ENCODE measurements at regions not wholly inside any gene's neighbourhood (a gene's known extent, or its start where the extent isn't known, plus 50 kb on each side); places are given as distances from the start of the nearest gene placed in this dataset.
"Not testable (repeated sequence)": the region's sequence is repeated elsewhere in the genome, so short reads cannot be mapped to it uniquely, and the experiment has no call there.

DNA sequence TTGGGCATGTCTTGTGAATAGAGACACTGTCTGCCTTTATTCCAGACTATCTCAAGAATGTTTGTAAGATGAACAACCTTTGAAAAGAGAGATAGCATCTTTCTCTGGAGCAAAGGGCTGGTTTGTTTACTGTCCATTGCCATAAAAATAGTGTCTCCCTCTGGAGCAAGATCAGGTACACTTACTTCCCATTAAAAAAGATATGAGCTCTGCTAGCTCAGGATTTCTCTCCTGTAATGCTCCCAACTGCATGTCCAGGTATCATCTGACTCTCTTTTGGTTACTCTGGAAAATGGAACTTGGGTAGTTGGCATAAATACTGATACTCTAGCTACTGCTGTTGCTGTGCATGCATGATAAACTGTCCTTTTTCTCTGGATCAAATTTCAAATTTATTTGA is 381.1 kb downstream of the TFEC start:
- no peak for DNase-seq (ENCODE audit: low read depth, low spot score)

DNA sequence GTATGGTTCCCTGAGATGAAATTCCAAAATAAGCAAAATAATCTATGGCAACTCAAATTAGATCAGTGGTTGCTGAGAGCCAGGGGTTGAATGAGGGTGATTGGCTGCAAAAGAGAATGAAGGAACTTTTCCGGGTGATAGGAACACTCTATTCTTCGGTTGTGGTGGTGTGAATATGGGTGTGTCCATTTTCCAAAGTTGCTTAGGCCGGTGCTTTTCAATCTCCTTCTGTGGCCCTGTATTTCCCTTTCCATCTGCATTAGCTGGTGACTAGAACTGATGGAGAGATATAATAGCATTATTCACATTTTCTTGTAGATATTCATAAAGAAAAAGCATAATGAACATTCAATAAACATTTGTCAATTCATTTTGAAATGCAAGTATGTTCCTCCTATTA is 382.9 kb downstream of the TFEC start:
- DNase-seq (ENCODE audit: low read depth, low spot score): no peak

DNA sequence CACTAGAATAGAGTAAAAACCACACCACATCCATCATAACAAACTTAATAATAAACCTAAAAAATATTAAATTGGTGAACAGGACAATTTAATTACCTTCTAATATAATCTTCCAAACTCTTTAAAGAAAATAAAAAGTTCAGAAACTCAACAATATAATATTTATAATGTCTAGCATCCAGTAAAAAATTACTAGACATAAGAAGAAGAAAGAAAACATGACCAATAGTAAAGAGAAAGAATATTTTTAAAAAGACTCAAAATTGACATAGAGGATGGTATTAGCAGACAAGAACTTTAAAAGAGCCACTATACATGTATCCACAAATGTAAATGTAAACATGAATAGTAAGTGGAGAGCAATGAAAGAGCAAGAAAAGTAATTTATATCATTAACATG is 388.4 kb downstream of the TFEC start:
- no peak for DNase-seq (ENCODE audit: low read depth, low spot score)

DNA sequence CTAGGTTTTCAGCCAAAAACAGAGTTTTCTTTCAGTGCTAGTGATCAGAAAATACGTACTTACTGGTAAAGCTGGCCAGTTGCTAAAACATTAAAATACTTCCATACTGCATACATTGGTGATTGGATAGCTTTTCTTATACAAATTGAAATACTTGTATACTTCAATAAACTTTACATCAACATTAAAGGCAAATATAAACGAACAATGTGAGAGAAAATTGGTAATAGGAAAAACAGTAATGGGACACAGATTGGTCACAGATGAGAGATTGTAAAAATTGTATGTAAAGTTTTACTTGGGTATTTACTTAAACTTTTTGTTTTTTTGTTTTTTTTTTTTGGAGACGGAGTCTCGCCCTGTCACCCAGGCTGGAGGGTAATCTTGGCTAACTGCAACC is 391.7 kb downstream of the TFEC start:
- no peak for DNase-seq (ENCODE audit: low read depth, low spot score)

DNA sequence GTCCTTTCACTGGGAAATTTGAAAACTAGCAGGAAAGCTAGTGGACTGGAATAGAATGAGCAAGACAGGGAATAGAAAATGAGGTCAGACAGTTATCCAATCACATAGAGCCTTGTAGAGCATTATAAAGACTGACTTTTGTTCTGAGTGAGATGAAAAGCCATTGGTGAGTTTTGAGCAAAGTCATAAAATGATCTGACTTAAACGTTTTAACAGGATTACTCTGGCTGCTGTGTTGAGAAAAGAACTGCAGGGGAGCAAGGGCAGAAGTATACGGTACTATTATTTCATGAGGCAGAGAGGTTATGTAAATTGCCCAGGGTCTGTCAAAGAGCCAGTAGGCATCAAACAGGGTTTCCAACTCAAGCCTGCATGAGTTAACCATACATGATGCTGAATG is 393.4 kb downstream of the TFEC start:
- no peak for DNase-seq (ENCODE audit: low read depth, low spot score)

DNA sequence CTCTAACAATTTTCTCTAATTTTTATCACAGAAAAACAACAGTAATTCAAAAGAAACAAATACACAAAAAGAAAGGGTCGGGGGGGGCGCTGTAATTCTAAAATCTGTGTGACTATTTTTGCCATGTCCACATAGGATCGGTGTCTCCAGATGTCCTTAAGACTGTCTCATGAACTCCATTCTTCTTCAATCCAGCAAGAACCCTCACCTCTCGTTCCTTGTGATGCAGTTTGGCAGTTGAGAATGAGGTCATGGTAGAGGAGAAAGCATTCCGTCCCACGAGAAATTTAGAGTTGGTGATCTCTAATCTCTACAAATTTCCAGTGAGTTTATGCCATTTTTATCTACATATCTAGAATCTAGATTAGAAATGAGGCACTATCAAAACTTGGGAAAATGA is 394.7 kb downstream of the TFEC start:
- no peak for DNase-seq (ENCODE audit: low read depth, low spot score)

DNA sequence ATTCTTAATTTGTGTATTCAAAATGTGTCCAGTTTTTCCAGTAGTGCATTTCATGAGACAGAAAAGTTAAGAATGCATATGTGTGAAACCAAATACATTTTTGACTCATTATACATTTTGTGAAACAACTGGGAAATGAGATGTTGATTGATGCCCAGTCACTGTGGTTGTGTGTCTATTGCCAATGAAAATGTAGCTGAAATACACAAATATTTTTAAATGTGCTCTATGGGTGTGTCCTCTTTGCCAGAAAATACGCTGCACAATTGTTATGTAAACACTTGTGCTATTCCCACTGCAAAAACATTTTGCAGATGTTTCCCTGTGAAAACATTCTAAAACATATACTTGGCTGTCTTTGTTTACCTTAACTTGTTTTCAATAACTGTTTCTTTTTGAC is 395.2 kb downstream of the TFEC start:
- no peak for DNase-seq (ENCODE audit: low read depth, low spot score)

DNA sequence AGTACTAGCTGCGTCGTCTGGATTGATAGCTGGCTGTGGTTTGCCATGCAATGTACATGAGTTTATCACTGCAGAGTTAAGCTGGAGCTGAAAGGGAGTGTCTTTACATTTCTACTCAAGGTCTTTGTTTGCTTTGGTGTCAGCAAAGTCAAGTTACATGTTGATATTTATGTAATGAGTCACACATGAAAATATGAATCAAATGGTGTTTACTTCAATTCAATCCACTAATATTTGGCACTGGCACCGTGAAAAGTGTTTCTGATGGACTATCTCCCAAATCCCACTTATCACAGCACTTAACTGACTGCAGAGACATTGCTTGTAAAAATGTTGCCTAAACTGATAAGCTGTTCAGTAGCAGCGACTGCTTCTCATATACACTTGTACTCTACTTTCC is 395.9 kb downstream of the TFEC start:
- no peak for DNase-seq (ENCODE audit: low read depth, low spot score)

DNA sequence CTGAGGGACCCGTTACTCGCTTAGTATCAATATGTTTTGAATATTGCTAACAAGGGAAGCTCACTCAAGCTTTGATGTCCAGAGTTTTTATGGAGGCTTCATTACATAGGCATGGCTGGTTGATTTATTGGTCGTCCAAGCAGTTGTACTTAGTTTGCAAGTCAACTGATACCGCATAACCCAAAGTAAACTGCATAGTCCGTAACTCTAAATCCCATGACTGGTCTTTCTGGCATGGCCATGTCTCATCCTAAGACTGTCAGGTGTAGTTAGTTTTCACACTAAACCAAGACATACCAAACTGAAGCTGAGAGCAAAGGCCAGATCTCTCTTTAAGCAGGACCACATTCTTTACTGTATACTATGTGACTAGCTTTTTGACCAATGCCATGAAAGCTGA is 397.9 kb downstream of the TFEC start:
- no peak for DNase-seq (ENCODE audit: low read depth, low spot score)

DNA sequence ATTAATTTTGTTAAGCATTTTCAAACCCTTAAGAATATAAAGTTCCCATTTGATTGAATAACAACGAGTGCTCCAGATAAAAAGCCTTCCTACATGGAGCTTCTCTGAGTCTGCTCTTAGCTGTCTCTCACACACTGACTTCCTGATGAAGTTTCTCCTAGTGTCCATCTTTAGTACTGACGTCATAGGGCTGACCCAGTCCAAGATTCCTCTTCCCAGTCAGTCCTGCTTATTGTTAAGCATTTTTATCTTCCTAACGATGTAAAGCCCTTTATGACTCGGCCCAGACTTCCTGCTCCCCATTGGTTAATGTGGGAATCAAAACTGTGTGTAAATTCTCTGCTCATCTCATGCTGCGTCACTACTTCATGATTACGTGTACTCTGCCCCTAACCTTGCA is 398.8 kb downstream of the TFEC start:
- DNase-seq (ENCODE audit: low read depth, low spot score): no peak

DNA sequence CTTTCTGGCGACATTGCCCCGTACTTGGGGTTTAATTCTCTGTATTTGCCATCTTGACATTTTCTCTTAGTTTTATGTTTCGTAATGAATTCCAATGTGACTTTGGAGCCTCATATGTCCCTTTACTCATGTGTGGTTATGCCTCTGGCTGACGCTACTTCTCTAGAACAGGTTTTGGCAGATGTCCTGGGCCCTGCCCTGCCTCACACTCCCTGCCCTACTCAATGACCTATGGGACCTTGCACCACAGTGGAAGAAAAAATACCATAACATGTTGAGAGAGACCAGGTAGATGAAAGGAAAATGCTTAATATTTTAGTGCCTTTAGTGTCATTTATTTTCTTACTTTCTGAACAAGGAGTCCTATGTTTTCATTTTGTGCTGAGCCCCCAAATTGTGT is 400.5 kb downstream of the TFEC start:
- DNase-seq (ENCODE audit: low read depth, low spot score): no peak

DNA sequence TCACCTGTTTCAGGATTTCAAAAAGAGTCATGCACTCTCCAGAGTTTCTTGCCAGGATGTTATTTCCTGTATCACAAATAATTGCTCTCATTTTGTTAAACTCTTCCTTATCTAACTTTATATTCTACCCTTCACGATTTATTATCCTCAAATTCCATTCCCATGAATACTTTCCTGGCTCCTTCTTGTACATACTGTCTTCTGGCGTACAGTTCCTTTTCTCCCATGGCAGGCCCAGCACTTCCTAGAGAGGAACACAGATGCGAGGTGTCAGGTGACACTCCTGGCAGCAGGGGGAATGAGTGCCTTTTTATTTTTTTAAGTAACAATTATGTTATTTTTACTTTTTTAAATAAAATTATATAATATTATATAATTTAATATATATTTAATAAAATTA is 411.9 kb downstream of the TFEC start:
- DNase-seq (ENCODE audit: low read depth, low spot score): no peak

DNA sequence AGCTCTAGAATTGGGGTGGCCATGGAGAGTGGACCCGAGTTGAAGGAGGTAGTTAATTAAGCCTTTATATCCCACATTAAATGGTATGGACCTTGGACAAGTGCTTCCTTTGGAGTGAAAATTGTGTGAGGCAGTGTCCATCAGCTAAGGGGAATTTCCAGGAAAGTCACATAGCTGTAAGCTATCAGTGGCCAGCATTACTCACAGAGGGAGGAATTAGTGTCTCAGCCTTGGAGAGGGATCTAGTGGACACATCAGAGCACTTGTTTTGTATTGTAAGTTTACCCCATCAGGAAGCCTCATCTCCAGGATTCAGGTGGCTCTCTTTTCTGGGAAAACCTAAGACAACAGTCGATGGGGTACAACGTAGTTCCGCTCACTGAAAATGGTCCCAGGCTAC is 416.7 kb downstream of the TFEC start:
- no peak for DNase-seq (ENCODE audit: low read depth, low spot score)

DNA sequence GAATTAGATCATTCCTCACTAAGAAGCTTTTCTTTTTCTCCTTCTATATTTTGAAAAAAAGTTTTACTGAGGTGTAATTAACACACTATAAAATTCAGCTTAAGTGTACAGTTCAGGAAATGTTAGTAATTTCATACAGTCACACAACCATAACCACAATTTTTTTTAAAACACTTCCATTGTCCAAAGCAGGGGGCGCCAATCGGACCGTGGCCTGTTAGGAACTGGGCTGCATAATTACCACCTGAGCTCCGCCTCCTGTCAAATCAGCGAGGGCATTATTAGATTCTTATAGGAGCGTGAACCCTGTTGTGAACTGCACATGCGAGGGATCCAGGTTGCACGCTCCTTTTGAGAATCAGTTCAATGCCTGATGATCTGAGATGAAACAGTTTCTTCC is 427.1 kb downstream of the TFEC start:
- no peak for DNase-seq (ENCODE audit: low read depth, low spot score)

DNA sequence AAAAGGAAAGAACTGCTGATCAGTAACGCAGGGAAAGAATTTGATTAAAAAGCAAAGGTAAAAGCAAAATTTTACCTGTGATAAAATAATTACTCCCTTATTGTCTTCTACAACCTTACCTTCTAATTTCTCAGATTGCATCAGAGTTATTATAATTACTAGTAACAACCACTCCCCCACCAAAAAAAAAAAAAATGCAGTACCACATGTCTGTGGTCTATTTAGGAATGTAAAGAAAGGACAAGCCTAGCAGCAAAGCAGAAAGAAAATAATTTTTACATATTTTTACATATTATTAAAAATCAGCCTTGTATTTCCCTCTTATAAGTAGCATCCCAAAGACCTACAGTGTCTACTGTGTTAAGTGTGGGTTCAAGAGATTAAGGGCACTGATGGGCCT is 430.4 kb downstream of the TFEC start:
- DNase-seq (ENCODE audit: low read depth, low spot score): no peak

DNA sequence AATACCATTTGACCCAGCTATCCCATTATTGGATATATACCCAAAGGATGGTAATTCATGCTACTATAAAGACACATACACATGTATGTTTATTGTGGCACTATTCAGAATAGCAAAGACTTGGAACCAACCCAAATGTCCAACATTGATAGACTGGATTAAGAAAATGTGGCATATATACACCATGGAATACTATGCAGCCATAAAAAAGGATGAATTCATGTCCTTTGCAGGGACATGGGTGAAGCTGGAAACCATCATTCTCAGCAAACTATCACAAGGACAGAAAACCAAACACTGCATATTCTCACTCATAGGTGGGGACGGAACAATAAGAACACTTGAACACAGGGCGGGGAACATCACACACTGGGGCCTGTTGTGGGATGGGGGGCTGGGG is 431.4 kb downstream of the TFEC start:
- not testable (repeated sequence) for DNase-seq (ENCODE audit: low read depth, low spot score)

DNA sequence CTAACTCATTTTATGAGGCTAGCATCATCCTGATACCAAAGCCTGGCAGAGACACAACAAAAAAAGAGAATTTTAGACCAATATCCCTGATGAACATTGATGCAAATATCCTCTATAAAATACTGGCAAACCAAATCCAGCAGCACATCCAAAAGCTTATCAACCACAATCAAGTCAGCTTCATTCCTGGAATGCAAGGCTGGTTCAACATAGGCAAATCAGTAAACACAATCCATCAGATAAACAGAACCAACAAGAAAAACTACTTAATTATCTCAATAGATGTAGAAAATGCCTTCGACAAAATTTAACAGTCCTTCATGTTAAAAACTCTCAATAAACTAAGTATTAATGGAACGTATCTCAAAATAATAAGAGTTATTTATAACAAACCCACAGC is 433.3 kb downstream of the TFEC start:
- not testable (repeated sequence) for DNase-seq (ENCODE audit: low read depth, low spot score)

DNA sequence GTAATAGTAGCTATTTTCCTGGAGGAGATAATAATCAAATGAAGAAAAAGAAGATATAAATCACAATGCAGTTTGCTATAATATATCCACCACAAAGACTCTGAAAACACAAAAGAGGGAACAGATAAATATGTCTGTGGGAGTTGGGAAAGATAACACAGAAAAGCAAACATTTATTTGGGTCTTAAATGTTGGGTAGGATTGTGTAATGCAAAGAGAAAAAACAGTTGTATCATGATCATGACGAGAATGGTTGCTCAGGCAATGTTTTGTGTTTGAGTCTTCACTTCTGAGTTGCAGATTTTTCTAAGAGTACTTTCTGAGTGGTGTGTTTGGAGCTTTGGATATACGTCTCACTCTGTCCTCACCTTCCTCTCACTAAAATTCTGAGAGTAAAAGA is 437.5 kb downstream of the TFEC start:
- DNase-seq (ENCODE audit: low read depth, low spot score): no peak

DNA sequence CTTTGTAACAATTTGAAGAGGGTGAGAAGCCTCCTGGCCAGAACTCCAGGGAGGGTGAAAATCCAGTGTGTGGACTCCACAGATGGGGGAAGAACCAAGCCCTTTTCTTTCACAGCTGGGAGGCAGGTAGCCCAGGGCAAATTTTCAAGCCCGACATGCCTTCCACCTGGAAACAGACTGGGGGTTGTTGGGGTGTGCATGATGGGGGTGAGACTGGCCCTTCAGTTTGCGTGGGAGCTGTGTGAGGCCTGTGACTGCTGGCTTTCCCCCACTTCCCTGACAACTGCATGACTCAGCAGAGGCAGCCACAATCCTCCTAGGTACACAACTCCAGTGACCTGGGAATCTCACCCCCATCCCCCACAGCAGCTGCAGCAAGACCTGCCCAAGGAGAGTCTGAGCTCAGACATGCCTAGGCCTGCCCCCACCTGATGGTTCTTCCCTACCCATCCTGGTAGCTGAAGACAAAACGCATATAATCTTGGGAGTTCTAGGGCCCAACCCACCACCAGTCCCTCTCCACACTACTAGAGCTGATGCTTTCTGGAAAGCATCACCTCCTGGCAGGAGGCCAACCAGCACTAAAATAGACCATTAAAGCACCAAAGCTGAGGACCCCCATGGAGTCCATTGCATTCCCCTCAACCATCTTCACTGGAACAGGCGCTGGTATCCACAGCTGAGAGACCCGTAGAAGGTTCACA is 445.4 kb downstream of the TFEC start:
- DNase-seq (ENCODE audit: low read depth, low spot score): no peak

DNA sequence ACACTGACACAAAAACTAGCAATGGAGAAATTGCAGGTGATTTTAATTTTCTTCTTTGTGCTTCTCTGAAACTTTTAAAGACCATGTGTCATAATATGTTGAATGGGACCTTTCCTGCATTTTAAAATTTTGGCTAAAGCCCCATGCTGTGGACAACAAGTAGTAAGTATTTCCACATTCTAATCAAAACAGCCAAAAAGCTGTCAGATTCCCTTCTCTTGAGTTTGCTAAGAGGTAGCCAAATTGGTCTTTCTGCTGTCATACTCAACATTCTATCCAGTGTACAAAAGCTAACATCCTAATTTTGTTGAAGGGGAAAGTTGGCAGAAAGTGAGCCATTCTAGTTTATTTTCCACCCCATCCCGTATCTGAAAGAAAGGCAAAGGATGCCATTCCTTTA is 447.6 kb downstream of the TFEC start:
- DNase-seq (ENCODE audit: low read depth, low spot score): no peak

DNA sequence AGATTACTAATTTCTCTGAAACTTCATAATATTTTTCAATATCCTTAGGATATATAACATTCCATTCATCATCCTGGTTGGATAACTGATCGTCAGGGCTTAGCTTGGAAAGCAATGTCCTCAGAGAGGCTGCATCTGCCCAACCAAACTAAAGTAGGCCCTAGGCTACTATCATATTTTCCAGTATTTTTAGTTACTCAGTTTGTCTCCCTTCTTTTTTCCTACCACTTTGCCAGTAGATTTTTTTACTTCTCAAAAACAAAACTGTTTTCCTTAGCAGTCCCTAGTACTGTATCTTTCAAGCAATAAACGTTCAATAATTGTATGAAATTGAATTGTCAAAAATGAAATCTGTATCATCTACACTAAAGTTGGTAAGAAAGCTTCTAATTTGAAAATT is 452.0 kb downstream of the TFEC start:
- DNase-seq (ENCODE audit: low read depth, low spot score): no peak

DNA sequence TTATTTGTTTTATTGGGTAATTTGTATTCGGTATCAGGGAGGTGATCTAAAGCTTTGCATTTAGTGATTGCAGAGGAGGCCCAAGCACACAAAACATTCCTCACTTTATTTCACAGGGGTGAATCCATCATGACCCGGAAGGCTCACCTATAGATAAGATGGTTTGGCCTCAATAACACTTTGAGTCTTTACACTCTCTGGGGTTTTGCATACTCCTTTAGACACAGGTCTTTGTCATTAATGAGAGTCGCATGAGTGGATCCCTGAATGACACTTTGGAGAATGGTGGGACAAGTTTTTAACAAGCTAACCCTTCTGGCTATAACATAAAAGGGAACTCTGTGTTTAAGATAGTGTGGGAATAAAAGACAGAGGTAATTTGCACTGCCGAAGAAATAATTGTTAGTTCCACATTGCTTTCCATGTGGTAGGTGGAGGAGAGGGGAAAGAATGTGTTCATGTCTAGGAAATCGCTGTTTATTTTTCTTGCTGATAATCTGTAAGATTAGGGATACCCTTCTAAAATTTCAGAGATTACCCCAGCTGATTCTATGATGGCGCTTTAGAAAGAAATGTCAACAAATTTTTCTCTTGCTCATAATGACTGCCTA is 455.8 kb downstream of the TFEC start:
- DNase-seq (ENCODE audit: low read depth, low spot score): no peak

DNA sequence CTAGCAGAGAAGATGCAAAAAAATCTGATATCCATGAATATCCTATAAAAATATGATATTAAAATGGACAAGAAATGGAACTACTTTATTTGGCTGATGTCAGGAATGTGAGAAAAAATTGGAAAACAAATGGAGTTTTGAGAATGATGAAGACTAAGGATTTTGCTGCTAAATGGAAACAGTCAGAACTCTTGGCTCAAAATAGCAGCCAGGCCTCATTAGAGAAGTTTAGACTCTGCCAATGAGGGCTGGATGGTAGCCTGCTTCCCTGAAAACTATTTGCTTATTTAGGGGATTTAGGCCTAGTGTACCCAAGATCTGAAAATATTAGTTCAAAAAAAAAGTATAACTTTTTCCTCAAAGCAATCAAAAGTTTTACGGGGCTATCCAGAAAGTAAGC is 458.5 kb downstream of the TFEC start:
- DNase-seq (ENCODE audit: low read depth, low spot score): no peak
